ENCODE measurements at regions not wholly inside any gene's neighbourhood (a gene's known extent, or its start where the extent isn't known, plus 50 kb on each side); places are given as distances from the start of the nearest gene placed in this dataset.

DNA sequence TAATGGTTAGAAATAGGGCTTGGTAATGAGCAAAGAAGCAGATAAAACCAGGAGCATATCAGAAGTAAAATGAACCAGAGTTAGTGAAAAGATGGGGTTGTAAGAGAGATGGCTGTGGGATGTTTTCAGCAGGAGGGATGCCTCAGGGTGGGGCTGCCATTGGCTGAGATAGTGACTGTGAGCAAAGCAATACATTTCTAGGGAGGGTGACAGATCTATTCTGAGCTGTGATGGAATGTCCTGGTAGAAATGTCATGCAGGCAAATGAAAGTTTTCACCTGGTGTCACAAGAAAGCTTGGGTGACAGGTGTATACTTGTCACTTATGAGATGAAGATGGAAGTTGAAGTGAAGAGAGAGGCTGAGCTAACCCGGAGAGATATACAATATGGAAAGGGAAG lies 435.9 kb downstream of the TNS3 start:
- DNase-seq (ENCODE audit: low spot score in 2 of 2) = no peak
- H3K27ac ChIP-seq = no peak overlapping the region
- intact Hi-C loops (cut with DNase I) = no loop called here

DNA sequence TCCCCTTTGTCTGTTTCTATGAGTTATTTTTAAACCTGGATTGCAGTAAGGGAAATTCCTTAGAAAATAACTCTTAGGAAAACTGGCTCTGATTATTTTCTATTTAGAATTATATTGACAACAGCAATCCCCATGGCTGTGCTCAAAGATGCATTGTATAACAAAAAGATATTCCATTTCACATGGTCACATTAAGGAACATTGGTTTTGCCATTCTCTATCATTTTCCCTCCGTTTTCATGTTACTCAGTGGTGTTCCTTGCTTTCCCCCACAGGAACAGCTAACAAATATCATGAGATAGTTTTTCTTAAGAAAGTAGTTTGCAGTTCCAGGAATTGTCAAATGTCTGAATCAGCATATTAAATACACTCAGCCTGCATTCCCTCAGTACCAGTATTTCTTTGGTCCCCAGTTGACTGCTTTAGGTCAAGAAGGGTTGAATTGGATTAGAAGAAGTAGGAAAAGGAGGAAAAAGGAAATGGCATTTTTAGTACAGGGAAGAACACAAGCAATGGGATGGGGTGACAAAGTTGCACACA lies 436.7 kb downstream of the TNS3 start:
- DNase-seq (ENCODE audit: low spot score in 2 of 2) = no peak
- intact Hi-C loops (cut with DNase I) = no loop called here
- no peaks in the 10 kb centered on the region for H3K9me3 ChIP-seq

More for the DNA sequence above, 435.9 kb downstream of the TNS3 start:
- Histone ChIP-seq H3K4me1 (no peaks in the 10 kb centered on the region), H3K9me3 (no peaks in the 10 kb centered on the region), H3K36me3 (no peaks in the 10 kb centered on the region), H3K27me3 (no peaks in the 10 kb centered on the region), H3K4me3 (no peak overlapping the region)
- TF ChIP-seq, protein P1, sequence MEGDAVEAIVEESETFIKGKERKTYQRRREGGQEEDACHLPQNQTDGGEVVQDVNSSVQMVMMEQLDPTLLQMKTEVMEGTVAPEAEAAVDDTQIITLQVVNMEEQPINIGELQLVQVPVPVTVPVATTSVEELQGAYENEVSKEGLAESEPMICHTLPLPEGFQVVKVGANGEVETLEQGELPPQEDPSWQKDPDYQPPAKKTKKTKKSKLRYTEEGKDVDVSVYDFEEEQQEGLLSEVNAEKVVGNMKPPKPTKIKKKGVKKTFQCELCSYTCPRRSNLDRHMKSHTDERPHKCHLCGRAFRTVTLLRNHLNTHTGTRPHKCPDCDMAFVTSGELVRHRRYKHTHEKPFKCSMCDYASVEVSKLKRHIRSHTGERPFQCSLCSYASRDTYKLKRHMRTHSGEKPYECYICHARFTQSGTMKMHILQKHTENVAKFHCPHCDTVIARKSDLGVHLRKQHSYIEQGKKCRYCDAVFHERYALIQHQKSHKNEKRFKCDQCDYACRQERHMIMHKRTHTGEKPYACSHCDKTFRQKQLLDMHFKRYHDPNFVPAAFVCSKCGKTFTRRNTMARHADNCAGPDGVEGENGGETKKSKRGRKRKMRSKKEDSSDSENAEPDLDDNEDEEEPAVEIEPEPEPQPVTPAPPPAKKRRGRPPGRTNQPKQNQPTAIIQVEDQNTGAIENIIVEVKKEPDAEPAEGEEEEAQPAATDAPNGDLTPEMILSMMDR (IDR thresholded peaks at IDR 0.05) = no peak

DNA sequence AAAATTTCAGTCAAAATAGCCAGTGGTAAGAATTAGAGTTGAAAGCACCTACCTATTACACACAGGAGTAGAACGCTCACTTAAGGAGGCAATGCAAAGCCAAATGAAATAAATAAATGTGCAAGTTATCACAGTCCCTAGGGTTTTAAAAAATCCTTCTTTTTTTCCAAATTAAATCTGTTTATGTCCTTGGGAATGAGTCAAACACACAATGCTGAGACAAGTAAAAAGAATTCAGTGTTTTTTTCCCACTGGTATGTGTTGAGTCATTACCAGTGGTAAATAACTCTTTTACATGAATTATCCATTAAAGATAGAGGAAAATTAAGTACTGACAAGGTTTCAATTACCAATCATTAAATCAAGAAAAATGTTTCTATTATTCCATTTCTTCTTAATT lies 438.6 kb downstream of the TNS3 start:
- Histone ChIP-seq H3K4me3 (no peak overlapping the region), H3K36me3 (no peaks in the 10 kb centered on the region), H3K27me3 (no peaks in the 10 kb centered on the region), H3K9me3 (no peaks in the 10 kb centered on the region), H3K4me1 (no peaks in the 10 kb centered on the region), H3K27ac (no peak overlapping the region)
- TF ChIP-seq, protein P1 (IDR thresholded peaks at IDR 0.05) = no peak
- intact Hi-C loops (cut with DNase I) = no loop called here
- no peak for DNase-seq (ENCODE audit: low spot score in 2 of 2)

More for the DNA sequence above, 436.7 kb downstream of the TNS3 start:
- no peaks in the 10 kb centered on the region for H3K36me3 ChIP-seq
- H3K27ac ChIP-seq = no peak overlapping the region
- TF ChIP-seq, protein P1 (IDR thresholded peaks at IDR 0.05) = no peak
- no peaks in the 10 kb centered on the region for H3K4me1 ChIP-seq
- no peak overlapping the region for H3K4me3 ChIP-seq
- no peaks in the 10 kb centered on the region for H3K27me3 ChIP-seq

DNA sequence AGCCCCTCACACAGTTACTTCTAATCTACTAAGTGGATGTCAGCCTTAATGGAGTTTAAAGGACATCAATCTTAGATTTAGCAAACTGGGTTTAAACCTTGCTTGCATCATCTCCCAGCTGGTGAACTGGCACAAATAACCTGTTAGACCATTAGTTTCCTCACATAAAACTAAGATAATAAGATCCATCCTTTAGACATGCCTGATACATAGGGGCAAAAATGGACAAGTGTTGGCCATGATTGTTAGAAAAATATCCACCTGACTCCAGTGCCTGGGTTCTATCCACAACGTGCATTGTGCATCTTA lies 439.1 kb downstream of the TNS3 start:
- TF ChIP-seq, protein P1 (IDR thresholded peaks at IDR 0.05) = no peak
- Histone ChIP-seq H3K9me3 (no peaks in the 10 kb centered on the region), H3K27ac (no peak overlapping the region), H3K4me1 (no peaks in the 10 kb centered on the region), H3K4me3 (no peak overlapping the region), H3K27me3 (no peaks in the 10 kb centered on the region), H3K36me3 (no peaks in the 10 kb centered on the region)
- DNase-seq (ENCODE audit: low spot score in 2 of 2) = no peak
- intact Hi-C loops (cut with DNase I) = no loop called here

DNA sequence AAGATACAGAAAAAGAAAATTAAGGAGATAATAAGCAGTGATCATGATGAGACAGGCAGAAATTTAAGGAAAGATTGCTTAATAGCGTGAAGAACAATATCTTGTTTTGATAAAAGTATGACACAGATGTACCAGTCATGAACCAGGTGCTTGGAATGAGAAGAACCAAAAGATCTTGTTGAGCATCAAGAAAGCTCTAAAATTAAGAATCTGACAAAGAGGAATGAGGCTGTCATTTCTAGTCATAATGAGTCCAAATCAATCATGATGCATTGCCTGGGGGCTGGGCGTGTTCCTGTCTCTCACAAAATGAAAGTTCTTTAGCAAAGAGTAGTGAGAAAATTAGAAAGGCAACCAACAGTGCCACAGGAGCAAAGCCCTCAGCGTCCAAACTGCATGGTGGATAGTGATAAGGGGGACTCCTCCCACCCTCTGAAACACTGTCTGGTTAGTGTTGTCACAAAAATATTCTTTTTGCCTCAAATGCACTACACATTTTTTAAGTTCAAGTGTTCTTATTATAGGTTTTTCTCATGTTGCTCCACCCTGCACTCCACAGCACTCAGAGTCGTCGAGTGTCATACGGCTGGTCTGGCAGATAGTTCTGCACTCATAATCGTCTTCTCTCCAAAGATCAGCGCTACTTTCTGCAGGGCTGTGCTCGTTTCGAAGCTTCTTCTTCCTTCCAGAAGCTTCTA lies 439.6 kb downstream of the TNS3 start:
- Histone ChIP-seq H3K36me3 (no peaks in the 10 kb centered on the region), H3K27me3 (no peaks in the 10 kb centered on the region), H3K4me3 (no peak overlapping the region), H3K4me1 (no peaks in the 10 kb centered on the region), H3K27ac (no peak overlapping the region), H3K9me3 (no peaks in the 10 kb centered on the region)
- TF ChIP-seq, protein P1 (IDR thresholded peaks at IDR 0.05) = no peak
- intact Hi-C loops (cut with DNase I) = no loop called here
- DNase-seq (ENCODE audit: low spot score in 2 of 2) = no peak

All from ascending aorta (tissue), 2 donors.